ENCODE measurements at regions not wholly inside any gene's neighbourhood (a gene's known extent, or its start where the extent isn't known, plus 50 kb on each side); places are given as distances from the start of the nearest gene placed in this dataset.

DNA sequence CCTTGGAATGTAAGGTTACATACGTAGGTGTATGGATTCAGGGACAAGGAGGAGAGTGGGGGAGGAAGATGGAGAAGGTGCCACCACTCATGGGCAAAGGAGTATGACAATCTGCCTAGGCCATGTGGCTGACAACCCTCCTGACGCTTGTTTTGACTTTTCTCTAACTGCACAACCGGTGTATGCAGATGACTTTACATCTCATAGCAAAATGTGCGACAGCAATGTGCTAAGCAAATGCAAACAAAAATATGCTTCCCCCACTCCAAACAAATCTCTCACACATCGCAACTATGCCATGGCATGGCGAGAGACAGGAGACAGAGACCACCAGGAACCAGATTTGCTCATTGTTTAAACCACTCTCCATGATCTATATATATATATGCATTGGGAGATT lies 191.8 kb downstream of the BLID start:
- no peak for TF ChIP-seq EP300 (IDR thresholded peaks at IDR 0.05; ENCODE audit: borderline replicate concordance in 1 of 2, low read depth in 1 of 2, low read length in 1 of 2)
- TF ChIP-seq POLR2AphosphoS5 (IDR thresholded peaks at IDR 0.05; ENCODE audit: low read depth, low read length), result no peak
- TF ChIP-seq, protein P1, sequence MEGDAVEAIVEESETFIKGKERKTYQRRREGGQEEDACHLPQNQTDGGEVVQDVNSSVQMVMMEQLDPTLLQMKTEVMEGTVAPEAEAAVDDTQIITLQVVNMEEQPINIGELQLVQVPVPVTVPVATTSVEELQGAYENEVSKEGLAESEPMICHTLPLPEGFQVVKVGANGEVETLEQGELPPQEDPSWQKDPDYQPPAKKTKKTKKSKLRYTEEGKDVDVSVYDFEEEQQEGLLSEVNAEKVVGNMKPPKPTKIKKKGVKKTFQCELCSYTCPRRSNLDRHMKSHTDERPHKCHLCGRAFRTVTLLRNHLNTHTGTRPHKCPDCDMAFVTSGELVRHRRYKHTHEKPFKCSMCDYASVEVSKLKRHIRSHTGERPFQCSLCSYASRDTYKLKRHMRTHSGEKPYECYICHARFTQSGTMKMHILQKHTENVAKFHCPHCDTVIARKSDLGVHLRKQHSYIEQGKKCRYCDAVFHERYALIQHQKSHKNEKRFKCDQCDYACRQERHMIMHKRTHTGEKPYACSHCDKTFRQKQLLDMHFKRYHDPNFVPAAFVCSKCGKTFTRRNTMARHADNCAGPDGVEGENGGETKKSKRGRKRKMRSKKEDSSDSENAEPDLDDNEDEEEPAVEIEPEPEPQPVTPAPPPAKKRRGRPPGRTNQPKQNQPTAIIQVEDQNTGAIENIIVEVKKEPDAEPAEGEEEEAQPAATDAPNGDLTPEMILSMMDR (IDR thresholded peaks at IDR 0.05), result no peak
- no peak for TF ChIP-seq TEAD4 (IDR thresholded peaks at IDR 0.05; ENCODE audit: borderline replicate concordance, insufficient read depth)
